ENCODE measurements at regions not wholly inside any gene's neighbourhood (a gene's known extent, or its start where the extent isn't known, plus 50 kb on each side); places are given as distances from the start of the nearest gene placed in this dataset.
"Not testable (repeated sequence)": the region's sequence is repeated elsewhere in the genome, so short reads cannot be mapped to it uniquely, and the experiment has no call there.

GRCh38 chr2:195536906-195537305 lies 120.1 kb upstream of the SLC39A10 start:
- H3K27ac ChIP-seq (ENCODE audit: low read depth, low read length) = no peak overlapping the region
- 0 out of 2 replicates have a peak, but pooled peaks cover 6% of the 10 kb centered on the region for H3K4me1 ChIP-seq (ENCODE audit: control insufficient read depth, insufficient read depth, low read length)
- no peaks in the 10 kb centered on the region for H3K27me3 ChIP-seq (ENCODE audit: control insufficient read depth, insufficient read depth, low read length)
- no peak overlapping the region for H3K9ac ChIP-seq (ENCODE audit: low read length)
- no peak overlapping the region for H3K4me3 ChIP-seq (ENCODE audit: low read depth, low read length)
- H3K9me3 ChIP-seq (ENCODE audit: control insufficient read depth, insufficient read depth, low read depth, low read length) = no peaks in the 10 kb centered on the region
- no peaks in the 10 kb centered on the region for H3K36me3 ChIP-seq (ENCODE audit: control insufficient read depth, insufficient read depth, low read length)

DNA sequence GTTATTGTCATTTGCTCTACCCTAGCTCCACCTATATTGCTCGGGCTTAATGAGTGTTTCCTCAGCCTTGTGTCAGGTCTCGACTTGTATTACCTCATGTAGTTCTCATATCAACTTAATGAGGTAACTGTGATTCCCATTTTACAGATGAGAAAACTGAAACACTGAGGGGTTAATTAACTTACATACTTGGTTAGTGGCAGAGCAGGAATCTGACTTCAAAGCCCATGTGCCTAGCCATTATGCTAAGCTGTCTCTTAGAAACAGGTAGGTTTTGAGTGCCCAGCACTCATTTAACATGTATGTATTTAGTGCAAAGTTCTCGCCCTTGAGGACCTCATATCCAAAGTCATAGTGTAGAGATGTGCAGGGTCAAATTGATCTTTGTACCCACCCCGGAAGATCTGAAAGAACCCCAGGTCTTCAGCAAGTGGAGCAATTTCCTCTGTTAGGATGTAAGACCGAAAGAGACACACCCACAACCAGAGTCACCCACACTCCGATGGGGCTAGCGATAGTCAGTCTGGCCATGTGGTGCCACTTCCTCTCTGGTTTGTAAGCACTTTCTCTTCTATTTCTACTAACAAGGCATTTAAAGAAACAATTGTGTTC lies 121.0 kb upstream of the SLC39A10 start:
- no peaks in the 10 kb centered on the region for H3K36me3 ChIP-seq (ENCODE audit: control insufficient read depth, insufficient read depth, low read length)
- no peak overlapping the region for H3K9ac ChIP-seq (ENCODE audit: low read length)
- H3K4me3 ChIP-seq (ENCODE audit: low read depth, low read length) = no peak overlapping the region
- no peak overlapping the region for H3K27ac ChIP-seq (ENCODE audit: low read depth, low read length)
- H3K9me3 ChIP-seq (ENCODE audit: control insufficient read depth, insufficient read depth, low read depth, low read length) = no peaks in the 10 kb centered on the region
- no peaks in the 10 kb centered on the region for H3K27me3 ChIP-seq (ENCODE audit: control insufficient read depth, insufficient read depth, low read length)
- 0 out of 2 replicates have a peak, but pooled peaks cover 6% of the 10 kb centered on the region for H3K4me1 ChIP-seq (ENCODE audit: control insufficient read depth, insufficient read depth, low read length)

DNA sequence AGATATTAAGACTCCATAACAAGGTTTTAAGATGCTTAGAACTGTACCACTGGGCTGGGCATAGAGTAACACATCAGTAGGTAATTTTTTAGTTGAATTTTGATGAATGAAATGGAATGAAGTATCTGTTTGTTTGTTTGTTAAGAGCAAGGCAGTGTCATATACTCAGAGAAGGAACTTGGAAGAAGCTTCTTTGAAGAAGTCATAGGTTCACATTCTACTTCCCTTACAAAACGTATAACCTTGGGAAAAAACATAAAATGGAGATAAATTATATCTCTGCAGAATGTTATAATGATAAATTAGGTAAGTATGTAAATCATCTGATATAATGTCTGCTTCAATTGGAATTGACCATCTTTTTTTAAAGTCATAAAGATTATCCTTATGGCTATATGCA lies 122.1 kb upstream of the SLC39A10 start:
- Histone ChIP-seq H3K27ac (ENCODE audit: low read depth, low read length) (no peak overlapping the region), H3K9ac (ENCODE audit: low read length) (no peak overlapping the region), H3K4me1 (ENCODE audit: control insufficient read depth, insufficient read depth, low read length) (0 out of 2 replicates have a peak, but pooled peaks cover 6% of the 10 kb centered on the region), H3K4me3 (ENCODE audit: low read depth, low read length) (no peak overlapping the region), H3K9me3 (ENCODE audit: control insufficient read depth, insufficient read depth, low read depth, low read length) (no peaks in the 10 kb centered on the region), H3K27me3 (ENCODE audit: control insufficient read depth, insufficient read depth, low read length) (no peaks in the 10 kb centered on the region), H3K36me3 (ENCODE audit: control insufficient read depth, insufficient read depth, low read length) (no peaks in the 10 kb centered on the region)

DNA sequence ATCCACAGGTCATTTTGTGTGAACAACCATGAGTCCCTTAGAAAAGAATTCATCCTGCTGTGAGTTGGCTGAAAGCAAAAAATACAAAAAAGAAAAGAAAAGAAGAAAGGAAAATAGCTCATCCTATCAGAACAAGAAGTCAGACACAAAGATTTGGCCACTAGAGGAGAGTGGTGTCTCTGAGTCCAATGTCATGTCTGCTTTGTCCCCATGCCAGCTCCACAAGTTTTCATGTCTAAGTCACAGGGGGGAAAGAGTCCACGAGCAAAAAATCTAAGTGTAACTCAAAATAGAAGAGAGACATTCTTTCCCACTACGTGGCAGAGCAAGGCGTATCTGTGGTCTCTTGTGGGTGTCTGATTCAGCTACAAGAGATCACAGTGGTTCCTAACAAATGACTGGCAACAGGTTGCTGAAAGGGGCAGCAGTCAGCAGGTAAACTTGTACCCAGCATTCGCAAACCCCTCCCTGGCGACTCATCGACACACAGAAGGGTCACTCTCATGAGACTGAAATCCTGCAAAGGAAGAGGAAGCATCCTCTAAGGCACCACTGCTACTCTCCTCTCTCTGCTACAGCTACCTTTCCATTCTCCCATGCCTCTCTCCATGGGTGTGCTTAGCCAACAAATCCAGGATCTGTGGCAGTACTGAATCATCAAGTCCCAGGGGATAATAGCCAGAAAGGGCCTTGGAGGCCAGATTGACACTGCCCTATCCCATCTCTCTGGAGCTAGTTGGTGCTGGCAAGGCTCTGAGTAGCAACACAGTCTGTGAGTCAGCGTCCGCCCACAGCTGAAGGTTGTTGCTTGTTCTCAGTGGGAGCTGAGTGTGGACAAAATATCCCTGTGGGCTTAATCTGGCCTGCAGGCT lies 123.0 kb upstream of the SLC39A10 start:
- Histone ChIP-seq H3K4me3 (ENCODE audit: low read depth, low read length) (no peak overlapping the region), H3K27ac (ENCODE audit: low read depth, low read length) (no peak overlapping the region)

DNA sequence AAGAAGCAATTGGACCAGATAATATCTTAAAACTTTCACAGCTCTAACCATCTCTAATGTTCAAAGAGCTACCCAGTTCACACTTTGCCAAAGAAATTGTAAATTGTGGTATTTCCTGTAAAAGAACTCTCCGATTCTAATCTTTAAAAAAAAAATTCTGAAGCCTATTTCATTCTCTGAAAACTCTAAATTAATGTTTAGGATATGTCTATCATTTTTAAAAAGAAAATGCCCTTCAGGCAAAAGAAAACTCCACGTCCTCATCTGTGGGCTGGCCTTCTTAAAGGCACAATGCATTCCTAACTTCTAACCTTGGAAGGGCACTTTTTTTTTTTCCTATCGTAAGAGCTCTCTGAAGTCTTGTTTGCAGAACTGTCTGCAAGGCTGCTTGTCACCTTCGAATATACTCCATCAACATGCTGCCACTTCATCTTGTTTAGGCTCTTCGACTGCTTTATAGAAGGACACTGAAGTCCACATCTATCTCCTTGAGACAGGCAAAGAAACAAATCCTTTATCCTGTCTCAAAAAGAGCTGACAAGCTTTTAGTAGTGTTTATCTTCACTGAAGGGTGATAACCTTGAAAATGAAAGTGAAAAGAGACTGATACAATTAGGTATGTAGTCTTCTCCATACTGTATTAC lies 124.3 kb upstream of the SLC39A10 start:
- Histone ChIP-seq H3K27ac (ENCODE audit: low read depth, low read length) (no peak overlapping the region), H3K36me3 (ENCODE audit: control insufficient read depth, insufficient read depth, low read length) (no peaks in the 10 kb centered on the region), H3K4me1 (ENCODE audit: control insufficient read depth, insufficient read depth, low read length) (0 out of 2 replicates have a peak, but pooled peaks cover 6% of the 10 kb centered on the region), H3K9ac (ENCODE audit: low read length) (no peak overlapping the region), H3K9me3 (ENCODE audit: control insufficient read depth, insufficient read depth, low read depth, low read length) (no peaks in the 10 kb centered on the region), H3K4me3 (ENCODE audit: low read depth, low read length) (no peak overlapping the region), H3K27me3 (ENCODE audit: control insufficient read depth, insufficient read depth, low read length) (no peaks in the 10 kb centered on the region)

More for the DNA sequence above, 123.0 kb upstream of the SLC39A10 start:
- Histone ChIP-seq H3K36me3 (ENCODE audit: control insufficient read depth, insufficient read depth, low read length) (no peaks in the 10 kb centered on the region), H3K9ac (ENCODE audit: low read length) (no peak overlapping the region), H3K4me1 (ENCODE audit: control insufficient read depth, insufficient read depth, low read length) (0 out of 2 replicates have a peak, but pooled peaks cover 6% of the 10 kb centered on the region), H3K27me3 (ENCODE audit: control insufficient read depth, insufficient read depth, low read length) (no peaks in the 10 kb centered on the region), H3K9me3 (ENCODE audit: control insufficient read depth, insufficient read depth, low read depth, low read length) (no peaks in the 10 kb centered on the region)

DNA sequence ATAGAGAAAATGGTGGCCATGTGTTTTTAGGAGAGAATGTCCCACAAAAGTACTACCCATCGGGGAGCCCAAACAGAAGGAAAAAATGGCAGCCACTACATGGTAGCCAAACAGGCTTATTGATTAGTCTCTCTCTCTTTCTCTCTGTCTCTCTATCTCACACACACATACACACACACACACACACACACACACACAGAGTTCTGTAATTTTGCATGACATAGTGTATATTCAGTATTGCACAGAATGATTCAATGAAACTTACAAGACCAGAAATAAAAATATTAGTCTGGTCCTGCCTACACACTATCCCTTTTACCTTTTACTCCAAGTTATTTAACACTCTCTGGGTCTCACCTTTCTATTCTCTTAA lies 124.8 kb upstream of the SLC39A10 start:
- Histone ChIP-seq H3K9ac (ENCODE audit: low read length) (no peak overlapping the region), H3K4me1 (ENCODE audit: control insufficient read depth, insufficient read depth, low read length) (0 out of 2 replicates have a peak, but pooled peaks cover 6% of the 10 kb centered on the region), H3K27ac (ENCODE audit: low read depth, low read length) (no peak overlapping the region), H3K27me3 (ENCODE audit: control insufficient read depth, insufficient read depth, low read length) (no peaks in the 10 kb centered on the region), H3K36me3 (ENCODE audit: control insufficient read depth, insufficient read depth, low read length) (no peaks in the 10 kb centered on the region), H3K9me3 (ENCODE audit: control insufficient read depth, insufficient read depth, low read depth, low read length) (no peaks in the 10 kb centered on the region), H3K4me3 (ENCODE audit: low read depth, low read length) (no peak overlapping the region)

DNA sequence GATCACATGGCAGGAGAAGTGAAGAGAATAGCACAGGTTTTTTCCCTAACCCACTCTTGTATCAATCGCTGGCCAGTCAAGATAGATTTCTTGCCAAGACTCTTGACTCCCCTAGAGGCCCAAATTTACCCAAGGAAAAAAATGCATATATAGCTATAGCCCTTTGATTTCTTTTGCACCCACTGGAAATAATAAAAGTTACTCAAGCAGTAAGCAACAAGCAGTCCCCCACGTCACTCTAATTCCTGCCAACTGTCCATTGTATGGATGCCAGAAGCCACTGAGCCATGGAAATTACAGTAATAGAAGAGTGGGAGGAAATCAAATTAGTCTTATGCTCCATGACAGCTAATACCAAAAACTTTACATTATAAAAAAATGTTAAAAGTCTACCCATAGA lies 125.3 kb upstream of the SLC39A10 start:
- H3K4me3 ChIP-seq (ENCODE audit: low read depth, low read length) = no peak overlapping the region
- H3K27me3 ChIP-seq (ENCODE audit: control insufficient read depth, insufficient read depth, low read length) = no peaks in the 10 kb centered on the region
- H3K4me1 ChIP-seq (ENCODE audit: control insufficient read depth, insufficient read depth, low read length) = 0 out of 2 replicates have a peak, but pooled peaks cover 6% of the 10 kb centered on the region
- H3K9me3 ChIP-seq (ENCODE audit: control insufficient read depth, insufficient read depth, low read depth, low read length) = no peaks in the 10 kb centered on the region
- no peak overlapping the region for H3K27ac ChIP-seq (ENCODE audit: low read depth, low read length)
- no peak overlapping the region for H3K9ac ChIP-seq (ENCODE audit: low read length)
- no peaks in the 10 kb centered on the region for H3K36me3 ChIP-seq (ENCODE audit: control insufficient read depth, insufficient read depth, low read length)

GRCh38 chr2:195523242-195523641 lies 133.8 kb upstream of the SLC39A10 start:
- H3K9ac ChIP-seq (ENCODE audit: low read length); H3K4me1 ChIP-seq (ENCODE audit: control insufficient read depth, insufficient read depth, low read length); H3K27me3 ChIP-seq (ENCODE audit: control insufficient read depth, insufficient read depth, low read length); H3K9me3 ChIP-seq (ENCODE audit: control insufficient read depth, insufficient read depth, low read depth, low read length); H3K36me3 ChIP-seq (ENCODE audit: control insufficient read depth, insufficient read depth, low read length); H3K27ac ChIP-seq (ENCODE audit: low read depth, low read length): not testable (repeated sequence)
- peak overlapping the region; percentile 22; the same call in 1 of the 2 replicates for H3K4me3 ChIP-seq (ENCODE audit: low read depth, low read length)

- Histone ChIP-seq H3K27me3 (ENCODE audit: control insufficient read depth, insufficient read depth, low read length) (no peaks in the 10 kb centered on the region), H3K9me3 (ENCODE audit: control insufficient read depth, insufficient read depth, low read depth, low read length) (peaks cover 9% of the 10 kb centered on the region), H3K4me1 (ENCODE audit: control insufficient read depth, insufficient read depth, low read length) (no peaks in the 10 kb centered on the region), H3K36me3 (ENCODE audit: control insufficient read depth, insufficient read depth, low read length) (no peaks in the 10 kb centered on the region), H3K27ac (ENCODE audit: low read depth, low read length) (no peak overlapping the region), H3K4me3 (ENCODE audit: low read depth, low read length) (no peak overlapping the region), H3K9ac (ENCODE audit: low read length) (no peak overlapping the region)
These were observed 135.4 kb upstream of the SLC39A10 start for GRCh38 chr2:195521589-195521988.

DNA sequence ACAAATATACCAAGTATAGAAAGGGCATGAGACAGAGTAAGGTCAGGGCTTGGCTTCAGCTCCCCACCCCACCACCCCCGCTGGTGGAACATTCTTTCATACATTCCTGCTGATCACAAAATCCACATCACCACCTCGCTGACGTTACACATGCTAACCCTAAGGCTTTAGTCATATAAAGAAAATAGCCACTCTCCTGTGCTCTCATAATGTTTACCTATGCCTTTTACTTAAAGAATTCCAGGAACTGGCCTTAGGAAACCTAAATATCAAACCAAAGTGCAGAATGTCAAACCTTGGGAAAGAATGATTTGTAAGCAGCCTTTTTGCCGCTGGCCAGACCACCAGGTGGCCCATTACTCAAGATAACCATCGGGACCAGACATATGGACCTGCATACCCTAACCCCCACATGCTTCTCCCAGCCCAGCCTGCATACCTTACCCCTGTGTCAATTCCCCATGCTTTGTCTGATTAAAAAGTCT lies 136.3 kb upstream of the SLC39A10 start:
- Histone ChIP-seq H3K4me3 (ENCODE audit: low read depth, low read length) (no peak overlapping the region), H3K4me1 (ENCODE audit: control insufficient read depth, insufficient read depth, low read length) (no peaks in the 10 kb centered on the region), H3K9ac (ENCODE audit: low read length) (no peak overlapping the region), H3K27me3 (ENCODE audit: control insufficient read depth, insufficient read depth, low read length) (no peaks in the 10 kb centered on the region), H3K9me3 (ENCODE audit: control insufficient read depth, insufficient read depth, low read depth, low read length) (peaks cover 9% of the 10 kb centered on the region), H3K36me3 (ENCODE audit: control insufficient read depth, insufficient read depth, low read length) (no peaks in the 10 kb centered on the region), H3K27ac (ENCODE audit: low read depth, low read length) (no peak overlapping the region)

DNA sequence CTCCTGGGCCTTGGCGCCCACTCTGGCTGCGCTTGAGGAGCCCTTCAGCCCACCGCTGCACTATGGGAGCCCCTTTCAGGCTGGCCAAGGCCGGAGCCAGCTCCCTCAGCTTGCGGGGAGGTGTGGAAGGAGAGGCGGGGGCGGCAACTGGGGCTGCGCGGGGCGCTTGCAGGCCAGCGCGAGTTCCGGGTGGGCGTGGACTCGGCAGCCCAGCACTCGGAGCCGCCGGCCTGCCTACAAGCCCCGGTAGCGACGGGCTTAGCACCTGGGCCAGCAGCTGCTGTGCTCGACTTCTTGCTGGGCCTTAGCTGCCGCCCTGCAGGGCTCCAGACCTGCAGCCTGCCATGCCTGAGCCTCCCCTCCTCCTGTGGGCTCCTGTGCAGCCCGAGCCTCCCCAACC lies 141.5 kb upstream of the SLC39A10 start:
- Histone ChIP-seq H3K27me3 (ENCODE audit: control insufficient read depth, insufficient read depth, low read length) (no peaks in the 10 kb centered on the region), H3K27ac (ENCODE audit: low read depth, low read length) (no peak overlapping the region), H3K36me3 (ENCODE audit: control insufficient read depth, insufficient read depth, low read length) (no peaks in the 10 kb centered on the region), H3K9ac (ENCODE audit: low read length) (no peak overlapping the region), H3K4me3 (ENCODE audit: low read depth, low read length) (no peak overlapping the region), H3K4me1 (ENCODE audit: control insufficient read depth, insufficient read depth, low read length) (no peaks in the 10 kb centered on the region), H3K9me3 (ENCODE audit: control insufficient read depth, insufficient read depth, low read depth, low read length) (no peaks in the 10 kb centered on the region)
